Activated CD4-positive, alpha-beta T cell treated with anti-CD3 and anti-CD28 coated beads, Interleukin-10, Interleukin-2, amounts not matched to agents 100 ng/mL and 50 ng/mL, durations not matched to agents 16 hours and 8 hours (primary cell): ENCODE measurements at regions not wholly inside any gene's neighbourhood (a gene's known extent, or its start where the extent isn't known, plus 50 kb on each side); places are given as distances from the start of the nearest gene placed in this dataset.

Source experiments
- DNase-seq: peaks from one replicate; pipeline ENCODE4 v3.0.0-alpha.2; 2020

DNA sequence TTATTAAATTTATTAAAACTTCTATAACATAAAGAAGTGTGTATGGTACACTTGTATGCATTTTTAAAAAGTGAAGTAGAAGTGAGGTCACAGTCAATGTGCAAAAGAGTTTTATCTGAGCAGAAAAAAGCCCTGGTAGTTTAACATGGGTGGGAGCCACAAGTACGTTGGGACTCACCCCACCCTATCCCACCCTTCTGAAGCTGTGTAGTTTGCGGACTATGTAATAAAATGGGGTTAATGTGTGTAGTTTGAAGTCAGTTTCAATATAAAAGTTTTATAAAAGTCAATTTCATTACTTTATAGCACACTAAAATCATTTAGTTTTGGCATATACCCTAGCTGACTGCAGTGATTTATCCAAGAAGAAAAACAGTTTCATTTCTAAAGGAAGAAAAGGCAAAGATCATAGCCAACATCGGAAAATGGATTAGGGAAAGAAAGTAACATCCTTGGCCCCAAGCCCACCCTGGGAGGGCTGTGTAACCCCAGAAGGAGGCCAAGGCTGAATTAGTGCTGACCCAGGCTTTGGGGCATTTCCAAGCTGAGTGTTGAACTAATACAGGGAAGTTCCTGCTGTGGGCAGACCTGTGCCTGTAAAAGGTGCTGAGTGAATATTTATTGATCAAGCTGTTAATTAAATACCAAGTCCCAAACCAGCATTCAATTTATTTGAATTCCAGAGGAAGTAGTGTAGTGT lies 398.6 kb upstream of the ADAMTSL1 start:
- no peak for DNase-seq

DNA sequence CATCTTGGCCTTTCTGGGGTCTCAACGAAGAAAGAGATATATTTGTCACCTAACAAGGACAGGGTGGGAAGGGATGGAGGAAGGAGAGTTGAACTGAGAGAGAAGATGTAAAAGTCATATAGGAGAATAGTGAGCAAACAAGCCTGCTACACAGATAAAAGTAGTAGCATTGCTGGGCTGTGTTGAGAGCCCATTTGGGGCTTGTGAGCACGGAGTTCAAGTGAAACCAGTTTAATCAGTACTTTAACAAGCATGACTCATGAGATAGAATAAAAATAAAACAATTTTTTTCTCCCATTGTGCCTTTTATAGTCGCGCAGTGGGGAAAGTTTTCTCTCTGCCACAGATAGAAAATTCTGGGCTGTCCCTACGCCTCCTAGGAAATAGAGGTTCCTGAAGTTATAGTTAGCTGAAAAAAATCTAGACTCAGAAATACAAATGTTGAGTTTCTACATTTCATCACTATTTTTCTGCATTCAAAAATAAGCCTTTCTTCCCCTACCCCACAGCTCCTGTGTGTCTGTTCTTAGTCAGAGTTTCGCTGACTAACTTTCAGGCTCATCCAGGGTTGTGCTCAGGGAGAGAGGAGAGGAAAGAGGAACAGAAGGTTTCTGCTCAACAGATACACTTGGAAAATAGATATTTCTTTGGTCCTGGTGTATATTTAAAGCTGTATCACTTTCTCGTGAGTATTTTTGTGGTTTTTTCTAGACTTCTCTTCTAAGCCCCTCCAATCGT lies 395.8 kb upstream of the ADAMTSL1 start:
- no peak for DNase-seq

GRCh38 chr9:18092138-18092537 lies 381.8 kb upstream of the ADAMTSL1 start:
- DNase-seq: no peak

DNA sequence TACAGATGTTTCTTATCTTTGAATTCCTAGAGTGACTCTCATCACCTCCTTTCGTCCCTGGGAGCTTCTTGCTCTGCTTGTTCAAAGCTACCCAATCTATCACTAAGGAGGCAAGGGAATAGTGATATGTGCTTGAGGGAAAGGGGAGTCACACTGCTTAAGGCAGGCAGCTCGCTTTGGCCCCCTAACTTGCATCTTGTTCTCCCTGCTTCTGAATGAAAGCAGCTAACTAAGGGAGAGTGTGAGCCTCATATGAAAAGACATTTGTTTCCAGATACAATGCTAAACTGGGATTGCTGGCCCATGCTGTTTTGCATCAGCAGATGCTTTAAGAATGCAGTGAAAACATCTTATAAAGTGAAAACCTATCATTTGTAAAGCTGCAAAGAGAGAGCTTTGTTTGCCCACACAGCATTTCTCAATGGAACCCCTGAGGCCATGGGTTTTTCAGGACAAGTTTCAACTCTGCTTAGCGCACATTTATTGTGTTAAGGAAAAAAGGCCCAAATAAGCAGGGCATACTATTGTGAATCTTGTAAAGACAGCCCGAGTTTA lies 367.9 kb upstream of the ADAMTSL1 start:
- no peak for DNase-seq

GRCh38 chr9:18109675-18110074 lies 364.3 kb upstream of the ADAMTSL1 start:
- DNase-seq: no peak

- no peak for DNase-seq
These were observed 362.8 kb upstream of the ADAMTSL1 start for GRCh38 chr9:18111146-18111545.

GRCh38 chr9:18114559-18115475 lies 359.1 kb upstream of the ADAMTSL1 start:
- DNase-seq: no peak

DNA sequence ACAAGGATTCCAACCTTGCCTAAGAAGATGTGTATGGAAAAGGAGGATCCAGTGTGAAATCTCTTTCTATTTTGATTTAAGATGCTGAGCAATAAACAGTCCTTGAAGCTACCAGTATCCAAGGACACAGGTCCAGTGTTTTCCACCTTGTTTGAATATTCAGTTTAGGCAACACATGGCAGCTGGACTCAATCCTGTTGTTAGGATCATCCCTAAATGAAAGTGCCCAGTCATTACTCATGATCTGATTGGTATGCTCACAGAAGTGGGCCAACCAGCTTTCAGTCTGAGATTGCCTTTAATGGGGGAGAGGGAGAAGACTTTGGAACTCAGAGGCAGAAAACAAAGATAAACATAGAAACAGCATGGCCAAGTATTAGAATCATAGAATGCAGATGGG lies 355.7 kb upstream of the ADAMTSL1 start:
- DNase-seq: no peak

DNA sequence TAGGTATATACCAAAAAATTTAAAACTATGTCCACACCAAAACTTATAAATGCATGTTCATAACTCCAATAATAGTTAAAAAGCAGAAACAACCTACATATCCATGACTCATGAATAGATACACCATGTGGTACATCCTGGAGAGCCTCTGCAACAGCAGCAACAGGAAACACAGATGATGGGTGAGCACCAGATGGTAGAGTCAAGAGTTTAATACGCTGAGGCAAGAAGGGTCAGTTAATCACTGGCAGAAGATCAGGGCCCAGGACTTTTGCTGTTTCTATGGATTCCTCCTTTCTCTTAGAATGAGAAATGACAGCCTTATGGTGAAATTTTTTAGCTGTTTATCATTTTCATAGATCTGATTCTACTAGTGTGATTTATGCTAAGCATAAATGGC lies 351.8 kb upstream of the ADAMTSL1 start:
- DNase-seq: no peak

DNA sequence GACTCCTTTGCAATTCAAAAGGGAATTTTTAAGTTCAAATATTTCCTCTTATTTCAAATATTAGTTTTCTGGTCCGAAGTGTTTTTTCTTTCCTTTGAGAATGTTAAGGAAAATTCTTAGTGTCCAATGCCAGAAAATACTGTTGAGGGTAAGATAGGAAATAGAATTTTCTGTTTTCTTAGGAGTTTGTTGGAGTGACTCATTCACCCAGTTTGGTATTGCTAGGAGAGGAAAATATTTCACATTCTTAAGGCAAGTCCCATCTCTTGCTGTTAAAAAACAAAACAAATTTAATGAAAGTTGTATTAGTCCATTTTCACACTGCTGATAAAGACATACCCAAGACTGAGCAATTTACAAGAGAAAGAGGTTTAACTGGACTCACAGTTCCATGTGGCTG lies 349.2 kb upstream of the ADAMTSL1 start:
- DNase-seq: no peak

DNA sequence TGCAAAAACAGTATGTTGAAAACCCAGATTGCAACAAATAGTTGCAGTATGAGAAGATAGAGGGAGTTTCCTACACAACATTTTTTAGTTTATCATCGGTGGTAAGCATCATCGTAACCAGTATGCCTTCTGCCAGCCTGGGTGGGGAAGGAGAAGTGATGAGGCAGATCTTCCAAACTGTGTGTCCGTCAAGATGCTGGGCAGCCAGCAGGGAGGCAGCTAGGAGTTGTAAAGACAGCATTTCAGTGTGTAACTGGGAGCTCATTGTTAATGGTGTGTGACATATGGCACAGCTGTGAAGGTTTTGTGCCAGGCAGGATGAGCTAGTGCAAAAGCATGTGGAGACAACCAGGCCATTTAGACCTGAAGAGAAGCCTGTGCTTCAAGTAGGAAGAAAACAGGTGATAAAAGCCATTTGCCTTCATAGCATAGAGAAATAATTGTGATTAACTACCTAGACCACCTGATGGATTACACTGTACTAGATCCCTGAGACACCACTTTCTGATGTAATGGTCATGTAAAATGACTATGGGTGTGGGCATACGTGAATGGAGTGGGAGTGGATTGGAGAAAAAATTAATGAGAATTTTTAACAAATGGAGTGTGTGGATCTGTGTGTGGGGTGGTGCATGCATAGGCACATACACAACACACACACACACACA lies 347.0 kb upstream of the ADAMTSL1 start:
- no peak for DNase-seq

GRCh38 chr9:18127499-18127875 lies 346.5 kb upstream of the ADAMTSL1 start:
- no peak for DNase-seq

- DNase-seq: no peak
These were observed 344.1 kb upstream of the ADAMTSL1 start for GRCh38 chr9:18129809-18130334.

DNA sequence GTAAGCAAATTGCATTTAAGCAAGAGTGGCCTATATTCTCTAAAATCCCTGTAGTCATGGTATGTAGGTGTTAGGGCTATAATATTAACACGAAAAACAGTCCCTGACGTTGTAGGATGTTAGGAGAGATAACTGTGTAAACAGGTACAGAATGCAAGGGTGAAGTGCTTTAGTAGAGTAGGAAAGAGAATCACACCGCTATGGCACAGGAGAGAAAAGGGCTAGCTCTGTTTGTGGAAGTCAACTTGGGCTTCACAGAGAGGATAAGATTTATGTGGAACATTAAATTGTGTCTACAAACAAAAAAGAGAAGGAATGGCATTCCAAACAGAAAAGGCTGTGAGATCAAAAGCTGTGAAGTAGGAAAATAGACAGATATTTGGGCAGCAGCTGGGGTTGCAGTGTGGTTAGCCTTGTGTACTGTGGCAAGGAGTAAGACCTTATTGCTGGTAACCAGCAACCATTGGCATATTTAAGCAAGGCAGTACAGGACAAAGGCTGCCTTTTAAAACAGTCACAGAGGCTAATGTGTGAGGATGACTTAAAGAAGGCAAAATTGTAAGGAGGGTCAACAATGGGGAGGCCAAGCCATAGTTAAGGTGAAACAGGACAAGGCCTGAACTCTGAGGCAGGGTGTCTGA lies 337.5 kb upstream of the ADAMTSL1 start:
- DNase-seq: no peak

- no peak for DNase-seq
These were observed 336.1 kb upstream of the ADAMTSL1 start for GRCh38 chr9:18137815-18138214.

DNA sequence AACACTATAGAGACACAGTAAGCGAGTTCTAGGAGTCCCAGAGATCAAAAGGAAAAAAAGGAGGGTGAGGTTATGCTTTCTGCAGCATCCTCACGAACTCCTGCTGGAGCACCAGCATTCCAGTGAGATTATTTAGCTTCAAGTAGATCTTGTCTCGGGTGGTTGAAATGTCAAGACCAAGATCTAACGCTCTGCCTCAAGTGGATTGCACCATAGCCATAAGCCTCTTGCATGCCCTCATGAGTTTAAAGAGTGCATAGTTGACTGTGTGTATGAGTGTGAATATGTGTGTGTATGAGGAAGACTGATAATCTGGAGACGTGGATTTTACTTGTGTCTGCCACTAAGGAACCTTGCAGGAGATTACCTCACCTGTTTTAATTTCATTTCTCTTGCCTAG lies 335.3 kb upstream of the ADAMTSL1 start:
- no peak for DNase-seq

GRCh38 chr9:18141681-18142080 lies 332.3 kb upstream of the ADAMTSL1 start:
- no peak for DNase-seq

- no peak for DNase-seq
These were observed 330.7 kb upstream of the ADAMTSL1 start for GRCh38 chr9:18143073-18143745.

DNA sequence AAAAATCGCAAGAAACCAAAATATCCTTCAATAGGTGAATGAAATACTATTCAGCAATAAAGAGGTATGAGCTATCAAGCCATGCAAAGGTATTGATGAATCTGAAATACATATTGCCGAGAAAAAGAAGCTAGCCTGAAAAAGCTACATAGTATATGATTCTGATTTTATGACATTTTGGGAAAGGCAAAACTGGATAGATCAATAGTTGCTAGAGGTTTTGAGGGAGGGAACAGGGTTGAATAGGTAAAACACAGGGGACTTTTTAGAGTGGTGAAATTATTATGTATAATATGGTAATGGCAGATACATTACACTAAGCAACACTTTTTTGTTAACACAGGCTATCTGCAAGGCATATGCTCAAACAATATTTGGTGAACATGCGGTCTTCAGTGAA lies 327.6 kb upstream of the ADAMTSL1 start:
- DNase-seq: no peak

DNA sequence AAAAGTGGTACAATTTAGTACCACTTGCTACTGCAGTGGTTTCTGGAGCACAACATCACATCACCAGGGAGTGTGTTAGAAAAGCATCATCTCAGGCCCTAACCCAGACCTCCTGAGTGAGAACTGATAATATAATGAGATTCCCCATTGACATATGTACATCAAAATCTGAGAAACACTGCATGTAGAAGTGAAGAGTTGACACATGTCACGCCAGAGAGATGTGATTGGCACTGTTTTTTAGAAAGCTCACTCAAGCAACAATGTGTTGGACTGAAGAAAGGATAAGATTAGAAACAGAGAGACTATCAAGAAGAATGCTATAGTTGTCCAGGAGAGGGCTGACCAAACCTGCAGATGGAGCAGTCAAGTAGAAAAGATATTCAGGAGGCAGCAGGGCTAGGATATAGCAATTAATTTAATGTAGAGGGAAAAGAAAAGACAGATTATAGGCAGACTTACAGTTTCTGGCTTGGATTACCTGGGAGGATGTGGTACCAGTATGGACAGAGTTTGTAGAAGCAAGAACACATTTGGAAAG lies 324.4 kb upstream of the ADAMTSL1 start:
- no peak for DNase-seq

GRCh38 chr9:18154661-18155060 lies 319.3 kb upstream of the ADAMTSL1 start:
- DNase-seq: no peak
